VCaP (cell line): ENCODE measurements at regions not wholly inside any gene's neighbourhood (a gene's known extent, or its start where the extent isn't known, plus 50 kb on each side); places are given as distances from the start of the nearest gene placed in this dataset.

ENCODE experiments used
- H3K27ac ChIP-seq: fragments of 450-650 bp; 2 replicates; pipeline ENCODE4 v1.5.1; 2017
- TF ChIP-seq, protein P1 (sequence below): fragments of 450-650 bp; conservative IDR thresholded peaks from 2 replicates; pipeline ENCODE4 v1.5.1; 2017; ENCODE audit warnings: mild to moderate bottlenecking, moderate library complexity

DNA sequence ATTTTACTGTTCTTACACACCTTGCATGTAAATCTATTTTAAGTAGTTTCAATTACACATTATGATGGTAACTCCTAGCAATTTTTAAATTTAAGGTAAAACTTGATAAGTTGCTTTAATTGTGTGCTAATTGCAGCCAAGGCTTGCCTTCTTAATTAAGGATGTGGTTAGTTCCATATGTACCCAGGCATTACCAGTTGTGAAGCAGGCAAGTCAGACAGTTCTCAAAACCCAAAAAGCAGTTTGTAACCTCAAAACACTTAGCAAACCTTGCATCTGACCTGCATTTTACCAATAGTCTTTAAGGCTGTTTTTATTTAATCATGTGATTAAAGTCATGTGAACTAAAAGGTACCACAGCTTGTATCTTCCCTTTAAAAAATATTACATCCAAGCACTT, 1159.4 kb downstream of the DSC3 start:
- no peak overlapping the region for H3K27ac ChIP-seq
- TF ChIP-seq, protein P1, sequence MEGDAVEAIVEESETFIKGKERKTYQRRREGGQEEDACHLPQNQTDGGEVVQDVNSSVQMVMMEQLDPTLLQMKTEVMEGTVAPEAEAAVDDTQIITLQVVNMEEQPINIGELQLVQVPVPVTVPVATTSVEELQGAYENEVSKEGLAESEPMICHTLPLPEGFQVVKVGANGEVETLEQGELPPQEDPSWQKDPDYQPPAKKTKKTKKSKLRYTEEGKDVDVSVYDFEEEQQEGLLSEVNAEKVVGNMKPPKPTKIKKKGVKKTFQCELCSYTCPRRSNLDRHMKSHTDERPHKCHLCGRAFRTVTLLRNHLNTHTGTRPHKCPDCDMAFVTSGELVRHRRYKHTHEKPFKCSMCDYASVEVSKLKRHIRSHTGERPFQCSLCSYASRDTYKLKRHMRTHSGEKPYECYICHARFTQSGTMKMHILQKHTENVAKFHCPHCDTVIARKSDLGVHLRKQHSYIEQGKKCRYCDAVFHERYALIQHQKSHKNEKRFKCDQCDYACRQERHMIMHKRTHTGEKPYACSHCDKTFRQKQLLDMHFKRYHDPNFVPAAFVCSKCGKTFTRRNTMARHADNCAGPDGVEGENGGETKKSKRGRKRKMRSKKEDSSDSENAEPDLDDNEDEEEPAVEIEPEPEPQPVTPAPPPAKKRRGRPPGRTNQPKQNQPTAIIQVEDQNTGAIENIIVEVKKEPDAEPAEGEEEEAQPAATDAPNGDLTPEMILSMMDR, result no peak

DNA sequence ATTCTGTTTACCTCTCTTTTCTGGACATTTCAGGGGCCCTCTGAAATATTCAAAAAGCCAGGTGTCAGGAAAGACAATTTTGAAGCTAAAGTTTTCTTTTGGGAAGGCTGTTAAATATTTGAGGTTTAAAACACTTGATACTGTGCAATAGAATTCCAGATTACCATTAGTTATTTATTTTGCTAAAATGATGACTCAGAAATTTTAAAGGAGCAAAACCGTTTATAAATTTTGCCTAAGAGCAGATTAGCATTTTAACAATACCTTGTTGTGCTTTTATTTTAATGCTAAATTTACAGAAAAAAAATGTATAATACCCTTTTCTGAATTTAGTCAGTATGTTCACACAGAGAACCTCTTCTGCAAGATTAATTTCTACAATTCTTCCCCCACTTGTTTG, 1159.9 kb downstream of the DSC3 start:
- H3K27ac ChIP-seq, result no peak overlapping the region
- TF ChIP-seq, protein P1, result no peak

DNA sequence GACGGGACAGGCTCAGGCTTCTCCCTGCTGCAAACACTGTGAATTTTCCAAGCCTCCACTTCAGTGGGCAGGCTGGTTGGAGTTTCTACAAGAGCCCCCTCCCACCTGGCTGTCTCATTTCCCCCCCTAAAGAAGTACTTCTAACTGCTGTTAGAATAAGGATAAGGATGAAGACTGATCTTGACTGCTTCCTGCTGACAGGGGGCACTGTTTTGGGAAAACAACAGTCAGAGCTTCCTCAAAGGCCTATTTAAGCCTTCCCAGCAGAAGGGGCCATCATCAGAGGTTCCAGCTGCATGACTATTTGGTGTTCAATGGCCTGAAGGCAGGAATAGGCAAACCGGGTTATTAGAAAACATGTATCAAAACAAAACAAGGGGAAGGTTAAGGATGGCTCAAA, 1162.8 kb downstream of the DSC3 start:
- TF ChIP-seq, protein P1, result no peak
- no peak overlapping the region for H3K27ac ChIP-seq

DNA sequence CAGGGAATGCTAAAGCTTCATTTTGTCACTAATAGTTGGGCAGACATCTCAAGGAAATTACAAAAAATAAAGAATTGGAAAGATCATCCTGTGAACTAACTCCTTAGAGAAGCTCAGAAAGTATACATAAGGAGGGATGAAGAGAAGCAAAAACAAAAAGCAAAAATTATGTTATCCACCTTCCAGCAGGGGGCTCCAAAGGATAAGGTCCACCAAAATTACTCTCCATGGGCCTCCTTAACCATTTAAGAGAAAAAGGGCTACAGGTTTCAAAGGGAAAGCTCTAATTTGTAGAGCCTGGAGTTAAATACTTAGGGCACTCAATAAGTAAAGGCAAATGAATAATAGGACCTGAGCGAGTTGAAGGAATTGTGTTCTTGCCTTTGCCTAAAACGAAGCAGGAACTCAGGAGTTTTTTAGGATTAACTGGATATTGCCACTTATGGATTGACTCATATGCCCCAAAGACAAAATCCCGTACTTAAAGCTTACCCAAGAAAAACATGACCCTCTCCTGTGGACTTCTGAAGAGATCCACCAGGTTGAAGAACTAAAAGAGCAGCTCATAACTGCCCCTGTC, 1167.9 kb downstream of the DSC3 start:
- TF ChIP-seq, protein P1, result peak; percentile 77
- no peak overlapping the region for H3K27ac ChIP-seq

DNA sequence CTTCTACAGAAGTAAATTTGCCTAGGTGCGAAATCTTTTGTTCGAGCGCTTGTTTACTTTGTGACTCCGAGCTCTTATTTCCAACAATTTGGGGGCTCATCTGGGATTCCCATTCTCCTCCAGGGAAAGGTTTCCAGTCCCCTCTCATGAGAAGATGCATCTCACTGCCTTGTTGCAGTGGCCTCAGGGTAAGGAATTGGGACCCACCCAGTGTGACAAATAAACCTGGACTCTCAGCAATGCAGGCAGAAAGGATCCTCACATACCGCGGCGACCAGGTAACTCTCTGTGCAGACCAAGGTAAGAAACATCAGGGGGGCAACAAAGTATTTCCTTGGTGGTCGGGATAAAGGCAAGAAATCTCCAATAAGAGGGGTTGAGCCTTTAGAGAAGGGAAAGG, 1169.3 kb downstream of the DSC3 start:
- TF ChIP-seq, protein P1, result no peak
- H3K27ac ChIP-seq, result no peak overlapping the region

DNA sequence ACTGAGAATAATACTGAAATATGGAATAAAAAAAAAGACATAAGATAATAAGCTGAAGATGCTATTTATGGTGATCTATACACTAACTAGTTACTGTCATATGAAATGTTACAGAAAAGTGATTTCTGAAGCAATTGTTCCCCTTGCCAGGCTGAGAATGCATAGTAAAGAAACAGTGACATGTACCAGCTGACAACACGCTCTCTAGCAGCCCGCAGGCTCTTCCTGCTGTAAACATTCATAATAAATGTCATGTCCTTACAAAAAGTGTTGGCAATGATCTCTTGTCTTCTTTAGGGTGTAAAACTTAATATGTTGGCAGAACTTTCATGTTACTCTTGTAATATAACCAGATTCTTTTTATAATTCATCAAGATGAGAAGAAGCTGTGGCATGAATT, 1171.3 kb downstream of the DSC3 start:
- TF ChIP-seq, protein P1, result no peak
- H3K27ac ChIP-seq, result no peak overlapping the region

DNA sequence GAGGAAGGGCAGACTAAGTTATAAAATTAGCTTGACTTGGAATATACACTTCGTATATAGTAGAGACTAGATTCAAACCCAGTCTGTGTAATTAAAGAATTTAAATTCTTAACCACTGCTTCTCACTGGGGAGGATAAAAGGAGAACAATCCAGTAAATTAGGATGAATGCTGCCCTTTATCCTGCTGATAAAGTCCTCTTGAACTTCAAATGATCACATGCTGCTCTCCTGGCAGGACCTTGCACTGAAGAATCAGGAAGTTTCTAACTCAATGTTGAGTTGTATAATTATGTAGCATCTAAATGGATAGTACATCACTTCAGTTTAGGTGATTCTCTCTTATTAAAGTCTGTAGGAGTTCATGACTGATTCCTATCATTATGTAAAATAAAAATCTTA, 1179.7 kb downstream of the DSC3 start:
- TF ChIP-seq, protein P1, result no peak
- H3K27ac ChIP-seq, result no peak overlapping the region

DNA sequence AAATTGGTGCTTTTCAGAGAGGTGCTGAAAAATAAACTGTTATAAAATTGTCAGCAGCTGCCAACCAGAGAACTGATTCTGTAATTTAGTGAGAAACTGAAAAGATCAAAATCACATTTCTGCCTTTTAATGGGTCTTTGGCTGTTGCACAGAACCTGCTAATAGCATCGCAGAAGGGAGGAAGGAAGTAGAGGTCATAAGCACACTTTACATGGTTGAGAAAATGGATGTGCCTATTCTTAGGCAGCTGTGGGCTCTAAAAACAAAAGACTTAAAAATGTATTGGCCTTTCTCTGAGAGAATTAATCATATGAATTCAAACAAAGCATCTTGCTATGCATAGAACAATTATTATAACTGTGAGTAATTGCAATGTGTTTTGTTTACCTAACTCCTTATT, 1186.9 kb downstream of the DSC3 start:
- TF ChIP-seq, protein P1, result no peak
- no peak overlapping the region for H3K27ac ChIP-seq
